ENCODE measurements at regions not wholly inside any gene's neighbourhood (a gene's known extent, or its start where the extent isn't known, plus 50 kb on each side); places are given as distances from the start of the nearest gene placed in this dataset. TPM values are rescaled to one million over a fixed set of nuclear protein-coding genes. Genes with fewer than 3 reads are reported as not detected.
"Not testable (repeated sequence)": the region's sequence is repeated elsewhere in the genome, so short reads cannot be mapped to it uniquely, and the experiment has no call there.

- DNase-seq (ENCODE audit: low read depth in 2 of 3, low spot score in 2 of 3) = peak in 1 of 3 donors; percentile 24
These were observed 76.4 kb upstream of the SLC4A7 start for GRCh38 chr3:27560484-27561056.

DNA sequence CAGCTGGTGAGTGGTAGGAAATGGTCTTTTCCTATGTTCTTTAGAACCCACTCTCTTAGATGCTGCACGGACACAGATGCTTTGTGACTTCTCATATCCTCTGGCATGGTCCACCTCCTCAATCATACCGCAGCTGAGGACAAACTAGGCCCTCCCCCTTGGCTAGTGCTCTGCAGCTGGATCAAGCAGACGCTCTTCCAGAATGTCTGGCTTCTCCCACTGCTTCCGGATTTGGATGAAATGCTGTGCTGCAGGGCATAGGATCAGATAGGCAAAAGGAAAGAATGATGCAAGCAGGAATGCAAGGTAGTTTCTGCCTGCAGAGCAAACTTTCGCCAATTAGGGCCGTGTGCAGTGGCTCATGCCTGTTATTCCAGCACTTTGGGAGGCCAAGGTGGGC is 75.7 kb upstream of the SLC4A7 start:
- no peak for DNase-seq (ENCODE audit: low read depth in 2 of 3, low spot score in 2 of 3)

GRCh38 chr3:27559381-27559780 is 75.2 kb upstream of the SLC4A7 start:
- DNase-seq (ENCODE audit: low read depth in 2 of 3, low spot score in 2 of 3) = no peak

- DNase-seq (ENCODE audit: low read depth in 2 of 3, low spot score in 2 of 3) = no peak
These were observed 73.2 kb upstream of the SLC4A7 start for GRCh38 chr3:27557411-27557810.

- DNase-seq (ENCODE audit: low read depth in 2 of 3, low spot score in 2 of 3) = no peak
These were observed 72.7 kb upstream of the SLC4A7 start for GRCh38 chr3:27556887-27557286.

- no peak for DNase-seq (ENCODE audit: low read depth in 2 of 3, low spot score in 2 of 3)
These were observed 70.5 kb upstream of the SLC4A7 start for GRCh38 chr3:27554706-27555105.

- DNase-seq (ENCODE audit: low read depth in 2 of 3, low spot score in 2 of 3) = no peak
These were observed 69.8 kb upstream of the SLC4A7 start for GRCh38 chr3:27553886-27554540.

GRCh38 chr3:27552708-27553107 is 68.5 kb upstream of the SLC4A7 start:
- DNase-seq (ENCODE audit: low read depth in 2 of 3, low spot score in 2 of 3) = not testable (repeated sequence)

- DNase-seq (ENCODE audit: low read depth in 2 of 3, low spot score in 2 of 3) = not testable (repeated sequence)
These were observed 67.2 kb upstream of the SLC4A7 start for GRCh38 chr3:27551413-27551812.

GRCh38 chr3:27545061-27545460 is 60.9 kb upstream of the SLC4A7 start:
- DNase-seq (ENCODE audit: low read depth in 2 of 3, low spot score in 2 of 3) = no peak

- no peak for DNase-seq (ENCODE audit: low read depth in 2 of 3, low spot score in 2 of 3)
These were observed 60.2 kb upstream of the SLC4A7 start for GRCh38 chr3:27544372-27544865.

DNA sequence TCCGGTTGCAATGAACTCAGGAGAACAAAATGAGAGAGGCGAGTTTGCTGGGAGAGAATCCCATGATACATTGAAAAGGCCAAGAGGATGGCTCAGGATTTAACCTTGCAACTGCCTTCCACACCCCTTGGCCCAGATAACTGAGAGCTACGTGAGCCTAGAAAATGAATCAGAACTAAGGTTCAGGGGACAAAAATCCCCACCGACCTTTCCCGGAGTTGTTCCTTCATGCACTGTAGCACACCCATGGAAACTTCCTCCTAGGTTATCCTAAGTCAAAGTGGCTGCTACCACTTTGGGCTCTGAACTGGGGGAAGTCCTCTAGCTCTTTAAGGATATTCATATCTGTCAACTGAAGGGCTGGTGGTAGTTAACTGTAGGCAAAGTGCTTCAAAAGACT is 58.3 kb upstream of the SLC4A7 start:
- DNase-seq (ENCODE audit: low read depth in 2 of 3, low spot score in 2 of 3) = no peak

GRCh38 chr3:27540231-27540630 is 56.0 kb upstream of the SLC4A7 start:
- DNase-seq (ENCODE audit: low read depth in 2 of 3, low spot score in 2 of 3) = no peak

GRCh38 chr3:27536491-27536890 is 52.3 kb upstream of the SLC4A7 start:
- DNase-seq (ENCODE audit: low read depth in 2 of 3, low spot score in 2 of 3) = no peak

DNA sequence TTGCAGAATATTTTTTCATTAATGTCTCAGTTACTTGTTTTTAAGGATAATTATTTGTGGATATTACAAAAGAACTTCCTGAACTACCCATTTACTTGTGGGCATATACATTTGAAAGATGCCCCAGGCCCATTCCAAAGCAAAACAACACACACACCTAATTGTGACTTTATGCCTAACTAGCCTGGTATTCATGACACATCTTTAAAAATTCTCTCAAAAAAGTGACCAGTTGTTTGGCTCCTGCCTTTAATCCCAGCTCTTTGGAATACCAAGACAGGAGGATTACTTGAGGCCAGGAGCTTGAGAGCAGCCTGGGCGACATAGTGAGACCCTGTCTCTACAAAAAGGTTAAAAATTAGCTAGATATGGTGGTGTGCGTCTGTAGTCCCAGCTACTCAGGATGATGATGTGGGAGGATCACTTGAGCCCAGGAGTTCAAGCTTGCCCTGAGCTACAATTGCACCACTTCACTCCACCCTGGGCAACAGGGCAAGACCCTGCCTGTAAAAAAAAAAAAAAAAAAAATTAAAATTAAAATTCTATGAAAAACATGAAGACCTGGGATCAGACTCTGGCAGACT is 51.7 kb upstream of the SLC4A7 start:
- DNase-seq (ENCODE audit: low read depth in 2 of 3, low spot score in 2 of 3) = no peak

DNA sequence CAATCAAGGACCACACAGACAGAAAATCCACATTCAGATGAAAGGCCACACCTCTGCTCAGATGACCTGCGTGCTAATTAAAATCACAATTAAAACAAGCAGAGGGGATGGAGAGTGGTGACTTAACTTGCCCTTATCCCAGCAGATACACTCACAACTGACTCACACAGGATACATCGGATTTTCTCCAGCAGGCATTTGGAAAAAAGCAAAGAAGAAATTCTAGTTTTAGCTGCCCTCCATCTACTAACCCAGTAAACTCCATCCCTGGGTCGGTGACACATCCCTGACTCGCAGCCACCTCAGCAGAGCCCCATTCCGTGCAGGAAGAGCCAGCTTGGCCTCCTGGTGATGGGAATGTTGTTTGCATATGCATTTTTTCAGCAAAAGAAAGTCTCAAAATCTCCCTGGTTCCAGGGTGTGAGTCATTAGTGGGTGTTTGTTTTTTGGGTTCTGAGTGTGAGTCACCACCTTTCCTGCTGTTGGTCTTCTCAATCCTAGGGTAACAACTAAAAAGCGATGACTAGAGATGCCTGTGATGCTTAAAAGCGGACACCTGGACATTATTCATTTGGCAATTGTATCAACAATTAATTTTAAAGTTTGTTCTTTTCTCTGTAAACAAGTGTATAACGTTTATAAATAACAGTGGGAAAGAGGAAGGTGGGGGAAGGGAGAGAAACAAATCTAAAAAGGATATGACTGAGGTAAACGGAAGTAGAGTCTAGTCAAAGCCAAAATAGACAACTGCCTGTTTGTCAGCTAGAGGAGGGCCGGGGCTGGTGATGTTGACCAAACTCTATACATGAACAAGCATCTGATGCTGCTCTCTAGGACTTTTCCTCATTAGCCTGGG is 49.8 kb upstream of the SLC4A7 start:
- peak in 1 of 3 donors; percentile 5 for DNase-seq (ENCODE audit: low read depth in 2 of 3, low spot score in 2 of 3)

Small RNA genes lying in the stretch of these regions (small RNA-seq; reads per million reads assigned to genes)
- gene AC098614.2 (not detected), gene RF00019 (not detected)
